22Rv1 (cell line): ENCODE measurements at regions not wholly inside any gene's neighbourhood (a gene's known extent, or its start where the extent isn't known, plus 50 kb on each side); places are given as distances from the start of the nearest gene placed in this dataset.
"Not testable (repeated sequence)": the region's sequence is repeated elsewhere in the genome, so short reads cannot be mapped to it uniquely, and the experiment has no call there.

Experiments used
- CTCF ChIP-seq: fragments of 450-650 bp; IDR thresholded peaks from 2 replicates; pipeline ENCODE4 v1.5.1; 2017; ENCODE audit warnings: mild to moderate bottlenecking
- ZFX ChIP-seq: fragments of 450-650 bp; IDR thresholded peaks from 2 replicates; pipeline ENCODE4 v1.6.1; 2017; ENCODE audit warnings: antibody characterized with exemption, borderline replicate concordance

DNA sequence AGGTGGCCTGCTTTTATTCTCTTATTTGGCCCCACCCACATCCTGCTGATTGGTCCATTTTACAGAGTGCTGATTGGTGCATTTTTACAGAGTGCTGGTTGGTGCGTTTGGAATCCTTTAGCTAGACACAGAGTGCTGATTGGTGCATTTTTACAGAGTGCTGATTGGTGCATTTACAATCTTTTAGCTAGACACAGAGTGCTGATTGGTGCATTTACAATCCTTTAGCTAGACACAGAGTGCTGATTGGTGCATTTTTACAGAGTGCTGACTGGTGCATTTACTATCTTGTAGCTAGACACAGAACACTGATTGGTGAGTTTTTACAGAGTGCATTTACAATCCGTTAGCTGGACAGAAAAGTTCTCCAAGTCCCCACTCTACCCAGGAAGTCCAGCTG is 720.6 kb downstream of the PDCD6IP start:
- not testable (repeated sequence) for TF ChIP-seq CTCF, ZFX
